HepG2 (cell line): ENCODE measurements at regions not wholly inside any gene's neighbourhood (a gene's known extent, or its start where the extent isn't known, plus 50 kb on each side); places are given as distances from the start of the nearest gene placed in this dataset.

ENCODE experiments used
- ATAC-seq: fragments of 200-7000 bp; cut with Tn5 transposase; 3 replicates; pipeline ENCODE4 v1.9.1; 2020; ENCODE audit warnings: mild to moderate bottlenecking, moderate library complexity
- BruUV-seq: library from RNA; stranded (reverse); fragments of 400-500 nt; replicated peaks from 2 replicates; lab custom pipeline; 2021; lab: Mats Ljungman, UMichigan
- CTCF ChIA-PET: fragments of 300-600 bp; formaldehyde crosslinking; extraction: SDS; loops from one replicate; lab custom pipeline; 2021; ENCODE audit warnings: low total read pairs, inconsistent platforms, low intra/inter-chr PET ratio; lab: Yijun Ruan, JAX
- POLR2A ChIA-PET: fragments of 350-600 bp; sonication (Branson Sonifier 250); formaldehyde crosslinking; loops from one replicate; lab custom pipeline; 2020; ENCODE audit warnings: antibody characterized with exemption, inconsistent platforms; lab: Yijun Ruan, JAX
- DNase-seq: peaks from one replicate; pipeline ENCODE4 v3.0.0-alpha.2; 2015; ENCODE audit warnings: low spot score
- FAIRE-seq: peaks from 3 replicates; lab custom pipeline; 2011; peaks lifted over from hg19 to GRCh38; lab: Jason Lieb, UNC
- H2AFZ ChIP-seq: one replicate; pipeline ENCODE4 v1.6.1; 2011; ENCODE audit warnings: low read length, inconsistent platforms
- H3K27ac ChIP-seq: fragments of 300-600 bp; 3 replicates; pipeline ENCODE4 v1.8.0; 2011; ENCODE audit warnings: mixed run types, mild to moderate bottlenecking, mixed read lengths, low read length, inconsistent platforms; ENCODE audit not compliant: insufficient read depth; ENCODE audit errors: extremely low read length
- H3K27me3 ChIP-seq, 2 experiments: fragments of 200-600 bp in 1 of 2; 2 replicates in 1 of 2; 3 replicates in 1 of 2; pipeline versions ENCODE4 v1.6.0 to v1.8.0; 2011; ENCODE audit warnings: low read length in 2 of 2, mild to moderate bottlenecking in 2 of 2, moderate library complexity in 2 of 2, inconsistent platforms in 1 of 2; ENCODE audit not compliant: insufficient read depth in 2 of 2, control insufficient read depth in 1 of 2
- H3K36me3 ChIP-seq, 2 experiments: fragments of 200-600 bp in 1 of 2; replicated peaks in 1 of 2; 2 replicates in 1 of 2; 3 replicates in 1 of 2; pipeline versions ENCODE4 v1.5.1 to v1.8.0; 2011; ENCODE audit warnings: low read length in 2 of 2, inconsistent platforms in 1 of 2; ENCODE audit not compliant: insufficient read depth in 2 of 2, control insufficient read depth in 1 of 2
- H3K4me1 ChIP-seq: 2 replicates; pipeline ENCODE4 v1.5.1; 2012; ENCODE audit warnings: low read length, inconsistent platforms; ENCODE audit not compliant: insufficient read depth
- H3K4me2 ChIP-seq: 2 replicates; pipeline ENCODE4 v1.6.0; 2011; ENCODE audit warnings: low read depth, low read length, inconsistent platforms
- H3K4me3 ChIP-seq, 3 experiments: fragments of 200-600 bp in 1 of 3; sonication (generic), shearing (Covaris generic) in 1 of 3; replicated peaks in 1 of 3; 2 replicates each; pipeline ENCODE4 v1.5.1; 2011 to 2016; ENCODE audit warnings: low read length in 3 of 3, inconsistent platforms in 2 of 3, low read depth in 2 of 3, mild to moderate bottlenecking in 2 of 3, control low read depth in 1 of 3, mixed read lengths in 1 of 3; ENCODE audit not compliant: insufficient read depth in 1 of 3
- H3K79me2 ChIP-seq: one replicate; pipeline ENCODE4 v1.6.1; 2011; ENCODE audit warnings: low read length, inconsistent platforms; ENCODE audit not compliant: insufficient read depth
- H3K9ac ChIP-seq: 2 replicates; pipeline ENCODE4 v1.6.0; 2011; ENCODE audit warnings: mild to moderate bottlenecking, low read depth, low read length, inconsistent platforms; ENCODE audit not compliant: insufficient read depth
- H3K9me3 ChIP-seq: 2 replicates; pipeline ENCODE4 v1.5.1; 2012; ENCODE audit warnings: mild to moderate bottlenecking, low read length
- H4K20me1 ChIP-seq: 2 replicates; pipeline ENCODE4 v1.6.0; 2011; ENCODE audit warnings: inconsistent platforms, mild to moderate bottlenecking, low read length, moderate library complexity; ENCODE audit not compliant: insufficient read depth
- ARID2 ChIP-seq: sonication (generic); formaldehyde crosslinking; IDR thresholded peaks from 2 replicates; pipeline ENCODE4 v1.8.1; 2022; ENCODE audit warnings: mild to moderate bottlenecking, missing genetic modification reagents, borderline replicate concordance
- BCL6 ChIP-seq: IDR thresholded peaks from 2 replicates; pipeline ENCODE4 v1.6.1; 2016; ENCODE audit warnings: missing genetic modification reagents, missing compliant biosample characterization
- E2F1 ChIP-seq: sonication (generic); formaldehyde crosslinking; IDR thresholded peaks from 2 replicates; pipeline ENCODE4 v1.5.0; 2020; ENCODE audit warnings: missing genetic modification reagents
- HOXA7 ChIP-seq: sonication (generic); formaldehyde crosslinking; IDR thresholded peaks from 2 replicates; pipeline ENCODE4 v1.8.1; 2022; ENCODE audit warnings: mild to moderate bottlenecking, missing genetic modification reagents, moderate library complexity
- ONECUT2 ChIP-seq: sonication (generic); formaldehyde crosslinking; IDR thresholded peaks from 2 replicates; pipeline ENCODE4 v1.4.0; 2020; ENCODE audit warnings: missing genetic modification reagents
- PCBP1 ChIP-seq: fragments of 200-400 bp; formaldehyde crosslinking; IDR thresholded peaks from 2 replicates; pipeline ENCODE4 v1.6.1; 2017; ENCODE audit warnings: mild to moderate bottlenecking, low read depth, low read length, borderline replicate concordance
- RBFOX2 ChIP-seq: fragments of 200-400 bp; formaldehyde crosslinking; IDR thresholded peaks from 2 replicates; pipeline ENCODE4 v1.6.1; 2017; ENCODE audit warnings: low read depth, mild to moderate bottlenecking, low read length
- SMAD1 ChIP-seq: sonication (generic); formaldehyde crosslinking; IDR thresholded peaks from 2 replicates; pipeline ENCODE4 v1.4.0; 2020; ENCODE audit warnings: missing genetic modification reagents, low read depth, mild to moderate bottlenecking, borderline replicate concordance
- TCF7L2 ChIP-seq: IDR thresholded peaks from 2 replicates; pipeline ENCODE4 v1.6.1; 2011; ENCODE audit warnings: mild to moderate bottlenecking, low read depth, low read length, moderate library complexity
- ZNF614 ChIP-seq: IDR thresholded peaks from 2 replicates; pipeline ENCODE4 v1.6.1; 2018; ENCODE audit warnings: missing biosample characterization, missing genetic modification reagents, inconsistent platforms, borderline replicate concordance
- in situ Hi-C: cut with HindIII; loops from 2 replicates; pipeline ENCODE4 v1.10.0; 2017; ENCODE audit warnings: low pct_unique_long_range_greater_than_20kb; ENCODE audit not compliant: extremely low pct_ligation_motif_present
- intact Hi-C: fragments of 100-400 bp; cut with micrococcal nuclease; formaldehyde crosslinking; loops from one replicate; pipeline ENCODE4 v1.10.0; 2022; ENCODE audit not compliant: unreplicated experiment
- TF ChIP-seq, protein P1 (sequence below): sonication (generic); formaldehyde crosslinking; IDR thresholded peaks from 2 replicates; pipeline ENCODE4 v1.5.0; 2020; ENCODE audit warnings: missing genetic modification reagents
- TF ChIP-seq, protein P2 (sequence below): sonication (generic); formaldehyde crosslinking; IDR thresholded peaks from 2 replicates; pipeline ENCODE4 v1.5.1; 2020; ENCODE audit warnings: mild to moderate bottlenecking, missing genetic modification reagents, moderate library complexity

GRCh38 chr1:187619175-187619574, 790.4 kb downstream of the PLA2G4A start:
- Histone ChIP-seq H3K27me3 (no peaks in the 10 kb centered on the region), H3K9me3 (peaks cover 16% of the 10 kb centered on the region), H3K79me2 (no peaks in the 10 kb centered on the region), H3K36me3 (no peaks in the 10 kb centered on the region), H3K27ac (no peak overlapping the region), H3K4me3 (no peak overlapping the region), H3K4me1 (no peaks in the 10 kb centered on the region), H4K20me1 (no peaks in the 10 kb centered on the region), H2AFZ (no peak overlapping the region), H3K4me2 (no peak overlapping the region), H3K9ac (no peak overlapping the region)
- ChIA-PET CTCF (no interaction called here), POLR2A (no interaction called here)
- intact Hi-C loops (no loop called here), in situ Hi-C loops (no loop called here)
- DNase-seq (no peak), FAIRE-seq (no peak), ATAC-seq (no peak)
- no TSS peak for BruUV-seq
- no peak for TF ChIP-seq ZNF614 (CRISPR knock-in tag)
- TF ChIP-seq, protein P1, sequence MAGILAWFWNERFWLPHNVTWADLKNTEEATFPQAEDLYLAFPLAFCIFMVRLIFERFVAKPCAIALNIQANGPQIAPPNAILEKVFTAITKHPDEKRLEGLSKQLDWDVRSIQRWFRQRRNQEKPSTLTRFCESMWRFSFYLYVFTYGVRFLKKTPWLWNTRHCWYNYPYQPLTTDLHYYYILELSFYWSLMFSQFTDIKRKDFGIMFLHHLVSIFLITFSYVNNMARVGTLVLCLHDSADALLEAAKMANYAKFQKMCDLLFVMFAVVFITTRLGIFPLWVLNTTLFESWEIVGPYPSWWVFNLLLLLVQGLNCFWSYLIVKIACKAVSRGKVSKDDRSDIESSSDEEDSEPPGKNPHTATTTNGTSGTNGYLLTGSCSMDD = no peak
- TF ChIP-seq RBFOX2 = no peak
- no peak for TF ChIP-seq ONECUT2 (CRISPR knock-in tag)
- TF ChIP-seq PCBP1 = no peak
- no peak for TF ChIP-seq TCF7L2
- TF ChIP-seq E2F1 (CRISPR knock-in tag) = no peak
- no peak for TF ChIP-seq BCL6 (CRISPR knock-in tag)
- no peak for TF ChIP-seq SMAD1 (CRISPR knock-in tag)
- TF ChIP-seq HOXA7 (CRISPR knock-in tag) = no peak
- TF ChIP-seq ARID2 (CRISPR knock-in tag) = no peak
- TF ChIP-seq, protein P2, sequence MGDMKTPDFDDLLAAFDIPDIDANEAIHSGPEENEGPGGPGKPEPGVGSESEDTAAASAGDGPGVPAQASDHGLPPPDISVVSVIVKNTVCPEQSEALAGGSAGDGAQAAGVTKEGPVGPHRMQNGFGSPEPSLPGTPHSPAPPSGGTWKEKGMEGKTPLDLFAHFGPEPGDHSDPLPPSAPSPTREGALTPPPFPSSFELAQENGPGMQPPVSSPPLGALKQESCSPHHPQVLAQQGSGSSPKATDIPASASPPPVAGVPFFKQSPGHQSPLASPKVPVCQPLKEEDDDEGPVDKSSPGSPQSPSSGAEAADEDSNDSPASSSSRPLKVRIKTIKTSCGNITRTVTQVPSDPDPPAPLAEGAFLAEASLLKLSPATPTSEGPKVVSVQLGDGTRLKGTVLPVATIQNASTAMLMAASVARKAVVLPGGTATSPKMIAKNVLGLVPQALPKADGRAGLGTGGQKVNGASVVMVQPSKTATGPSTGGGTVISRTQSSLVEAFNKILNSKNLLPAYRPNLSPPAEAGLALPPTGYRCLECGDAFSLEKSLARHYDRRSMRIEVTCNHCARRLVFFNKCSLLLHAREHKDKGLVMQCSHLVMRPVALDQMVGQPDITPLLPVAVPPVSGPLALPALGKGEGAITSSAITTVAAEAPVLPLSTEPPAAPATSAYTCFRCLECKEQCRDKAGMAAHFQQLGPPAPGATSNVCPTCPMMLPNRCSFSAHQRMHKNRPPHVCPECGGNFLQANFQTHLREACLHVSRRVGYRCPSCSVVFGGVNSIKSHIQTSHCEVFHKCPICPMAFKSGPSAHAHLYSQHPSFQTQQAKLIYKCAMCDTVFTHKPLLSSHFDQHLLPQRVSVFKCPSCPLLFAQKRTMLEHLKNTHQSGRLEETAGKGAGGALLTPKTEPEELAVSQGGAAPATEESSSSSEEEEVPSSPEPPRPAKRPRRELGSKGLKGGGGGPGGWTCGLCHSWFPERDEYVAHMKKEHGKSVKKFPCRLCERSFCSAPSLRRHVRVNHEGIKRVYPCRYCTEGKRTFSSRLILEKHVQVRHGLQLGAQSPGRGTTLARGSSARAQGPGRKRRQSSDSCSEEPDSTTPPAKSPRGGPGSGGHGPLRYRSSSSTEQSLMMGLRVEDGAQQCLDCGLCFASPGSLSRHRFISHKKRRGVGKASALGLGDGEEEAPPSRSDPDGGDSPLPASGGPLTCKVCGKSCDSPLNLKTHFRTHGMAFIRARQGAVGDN (CRISPR knock-in tag) = no peak
